ENCODE measurements at regions not wholly inside any gene's neighbourhood (a gene's known extent, or its start where the extent isn't known, plus 50 kb on each side); places are given as distances from the start of the nearest gene placed in this dataset.

DNA sequence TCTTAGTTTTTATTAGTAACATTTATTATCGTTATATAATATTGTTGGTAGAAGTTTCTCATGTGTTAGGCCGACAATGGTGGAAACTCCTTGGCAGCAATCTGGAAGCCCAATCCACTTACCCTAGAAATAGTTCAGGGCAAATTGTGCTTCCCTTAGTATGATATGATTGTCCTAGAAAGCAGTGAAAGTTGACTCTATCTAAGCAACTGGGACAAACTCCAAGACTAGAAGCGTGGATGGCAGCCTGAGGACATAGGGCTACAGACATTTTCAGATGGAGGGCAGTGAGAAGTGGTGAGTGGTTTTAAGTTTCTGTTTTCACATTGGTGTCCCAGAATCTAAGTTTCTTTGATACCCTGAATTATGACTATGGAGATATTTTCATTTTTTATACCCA is 63.3 kb upstream of the TRPC3 start:
- Mint-ChIP-seq H3K4me1 (ENCODE audit: low read depth) (no peaks in the 10 kb centered on the region), H3K4me3 (no peak overlapping the region), H3K36me3 (no peaks in the 10 kb centered on the region), H3K27me3 (peaks cover 11% of the 10 kb centered on the region), H3K27ac (no peak overlapping the region), H3K9me3 (no peaks in the 10 kb centered on the region)
- CTCF ChIA-PET = no interaction called here
- no peak for DNase-seq
- intact Hi-C loops (cut with micrococcal nuclease) = no loop called here
- POLR2A ChIA-PET = no interaction called here

GRCh38 chr4:122012735-122013134 is 60.9 kb upstream of the TRPC3 start:
- Mint-ChIP-seq H3K27ac (no peak overlapping the region), H3K4me1 (ENCODE audit: low read depth) (no peaks in the 10 kb centered on the region)
- CTCF ChIA-PET = interaction anchor here (0.5 kb wide), 1 partner anchor 13 kb away, joined by 3 read pairs; no protein-coding TSS in a partner anchor

DNA sequence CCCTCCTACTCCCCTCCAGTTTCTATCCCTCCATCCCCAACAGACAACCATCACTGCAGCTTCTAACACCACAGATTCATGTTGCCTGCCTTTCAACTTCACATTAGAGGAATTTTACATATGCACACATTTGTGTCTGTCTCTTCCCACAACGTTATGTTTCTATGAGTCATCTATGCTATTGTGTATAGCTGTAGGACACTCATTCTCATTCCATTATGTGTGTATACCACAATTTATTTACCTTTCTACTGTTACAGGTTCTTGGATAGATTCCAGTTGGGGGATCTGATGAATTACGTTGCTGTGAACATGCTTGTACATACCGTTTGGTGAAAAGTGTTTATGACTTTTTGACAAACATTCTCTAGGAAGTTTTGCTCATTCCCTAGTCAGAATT is 58.8 kb upstream of the TRPC3 start:
- H3K4me1 Mint-ChIP-seq (ENCODE audit: low read depth) = no peaks in the 10 kb centered on the region
- no peak overlapping the region for H3K4me3 Mint-ChIP-seq
- H3K9me3 Mint-ChIP-seq = no peaks in the 10 kb centered on the region
- H3K27ac Mint-ChIP-seq = no peak overlapping the region
- ChIA-PET POLR2A (no interaction called here), CTCF (interaction anchor here (1.0 kb wide), 1 partner anchor 110 kb away, joined by 3 read pairs; no protein-coding TSS in a partner anchor)
- H3K27me3 Mint-ChIP-seq = peaks cover 4% of the 10 kb centered on the region
- DNase-seq = no peak
- H3K36me3 Mint-ChIP-seq = no peaks in the 10 kb centered on the region
- intact Hi-C loops (cut with micrococcal nuclease) = no loop called here

More at GRCh38 chr4:122012735-122013134, 60.9 kb upstream of the TRPC3 start:
- H3K4me3 Mint-ChIP-seq = no peak overlapping the region
- DNase-seq = no peak
- intact Hi-C loops (cut with micrococcal nuclease) = no loop called here
- H3K36me3 Mint-ChIP-seq = no peaks in the 10 kb centered on the region
- no peaks in the 10 kb centered on the region for H3K9me3 Mint-ChIP-seq
- H3K27me3 Mint-ChIP-seq = peaks cover 4% of the 10 kb centered on the region
- POLR2A ChIA-PET = no interaction called here

- CTCF ChIA-PET = no interaction called here
- POLR2A ChIA-PET = no interaction called here
- no peaks in the 10 kb centered on the region for H3K36me3 Mint-ChIP-seq
- no peaks in the 10 kb centered on the region for H3K9me3 Mint-ChIP-seq
- H3K4me1 Mint-ChIP-seq (ENCODE audit: low read depth) = no peaks in the 10 kb centered on the region
- no peak overlapping the region for H3K27ac Mint-ChIP-seq
- no peak for DNase-seq
- intact Hi-C loops (cut with micrococcal nuclease) = no loop called here
- no peak overlapping the region for H3K4me3 Mint-ChIP-seq
- H3K27me3 Mint-ChIP-seq = peaks cover 3% of the 10 kb centered on the region
Observed at GRCh38 chr4:122009524-122009923, 57.7 kb upstream of the TRPC3 start.

- DNase-seq = no peak
- Mint-ChIP-seq H3K4me1 (ENCODE audit: low read depth) (no peaks in the 10 kb centered on the region), H3K9me3 (no peaks in the 10 kb centered on the region), H3K27ac (no peak overlapping the region), H3K36me3 (no peaks in the 10 kb centered on the region), H3K27me3 (peaks cover 7% of the 10 kb centered on the region), H3K4me3 (no peak overlapping the region)
- ChIA-PET POLR2A (no interaction called here), CTCF (no interaction called here)
- intact Hi-C loops (cut with micrococcal nuclease) = no loop called here
Observed at GRCh38 chr4:122007016-122007415, 55.2 kb upstream of the TRPC3 start.

DNA sequence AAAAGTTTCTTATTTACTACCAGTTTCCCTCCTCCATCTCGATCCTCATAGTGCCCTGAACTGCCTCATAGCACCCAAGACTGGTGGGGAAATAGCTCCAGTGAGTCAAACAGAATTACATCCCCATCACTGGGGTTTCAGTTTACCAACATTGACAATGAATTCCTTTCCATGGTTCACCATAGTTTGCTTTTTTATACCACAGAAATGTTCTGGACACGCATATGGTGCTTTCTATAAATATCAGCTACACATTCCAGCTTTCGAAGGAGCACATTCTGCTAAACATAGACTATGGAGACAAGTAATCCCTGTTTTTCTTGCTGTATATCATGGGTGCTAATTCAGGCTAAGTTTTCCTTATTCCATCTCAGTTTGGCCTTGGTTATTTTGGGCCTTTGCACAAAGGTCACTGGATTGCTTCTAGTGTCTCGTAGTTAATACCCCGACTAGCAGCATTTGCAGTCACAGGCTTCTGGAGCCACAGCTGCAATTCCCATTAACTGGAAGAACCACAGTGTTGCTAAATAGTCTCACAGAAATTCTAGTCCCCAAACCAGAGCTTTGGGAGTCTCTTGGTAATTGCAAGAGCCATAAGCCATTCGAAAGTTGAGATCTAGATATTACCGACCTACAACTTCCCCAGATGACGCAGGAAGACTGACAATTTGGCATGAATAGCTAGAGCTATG is 53.4 kb upstream of the TRPC3 start:
- Mint-ChIP-seq H3K9me3 (no peaks in the 10 kb centered on the region), H3K27ac (no peak overlapping the region), H3K36me3 (no peaks in the 10 kb centered on the region), H3K27me3 (peaks cover 7% of the 10 kb centered on the region), H3K4me1 (ENCODE audit: low read depth) (no peaks in the 10 kb centered on the region), H3K4me3 (no peak overlapping the region)
- intact Hi-C loops (cut with micrococcal nuclease) = no loop called here
- POLR2A ChIA-PET = no interaction called here
- CTCF ChIA-PET = interaction anchor here (1.8 kb wide), 1 partner anchor 55 kb away, joined by 10 read pairs; no protein-coding TSS in a partner anchor
- no peak for DNase-seq

DNA sequence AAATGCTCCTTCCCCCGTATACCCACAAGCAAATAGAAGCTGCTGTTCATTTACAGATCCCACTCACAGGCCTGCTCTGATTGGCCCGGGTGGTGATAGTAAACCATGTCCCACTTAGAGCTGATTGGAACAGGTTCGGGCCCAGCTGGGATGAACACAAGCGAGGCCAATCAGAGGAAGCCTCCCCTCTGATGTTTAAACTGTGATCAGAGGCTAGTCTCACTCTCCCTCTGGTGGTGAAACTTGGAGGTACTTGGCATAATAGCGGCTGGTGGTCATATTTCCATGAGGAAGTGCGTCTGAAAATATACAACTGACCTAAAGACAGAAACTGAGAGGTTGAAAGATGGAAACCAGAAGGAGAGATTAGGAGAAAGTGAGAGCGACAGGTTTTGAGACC is 51.5 kb upstream of the TRPC3 start:
- Mint-ChIP-seq H3K27me3 (peaks cover 7% of the 10 kb centered on the region), H3K4me3 (no peak overlapping the region), H3K36me3 (no peaks in the 10 kb centered on the region), H3K9me3 (no peaks in the 10 kb centered on the region), H3K27ac (no peak overlapping the region), H3K4me1 (ENCODE audit: low read depth) (no peaks in the 10 kb centered on the region)
- ChIA-PET CTCF (interaction anchor here (0.9 to 2.4 kb wide), 4 partner anchors 54 to 103 kb away, joined by 3 to 14 read pairs (median 6); no protein-coding TSS in a partner anchor), POLR2A (no interaction called here)
- peak; percentile 28 for DNase-seq
- intact Hi-C loops (cut with micrococcal nuclease) = loop anchor here (1.0 to 5.0 kb wide), 2 partner anchors 53 to 101 kb away; no protein-coding TSS in a partner anchor
